ENCODE measurements at regions not wholly inside any gene's neighbourhood (a gene's known extent, or its start where the extent isn't known, plus 50 kb on each side); places are given as distances from the start of the nearest gene placed in this dataset.

GRCh38 chr3:72580246-72580756 lies 267.9 kb downstream of the SHQ1 start:
- Histone ChIP-seq H3K27me3 (ENCODE audit: control insufficient read depth in 3 of 3, insufficient read depth in 3 of 3, low read length in 2 of 3) (no peaks in the 10 kb centered on the region), H3K27ac (ENCODE audit: low read depth in 1 of 2, low read length in 1 of 2) (no peak overlapping the region), H3K9me3 (ENCODE audit: control insufficient read depth in 4 of 4, insufficient read depth in 3 of 4, low read length in 3 of 4) (no peaks in the 10 kb centered on the region), H3K4me1 (ENCODE audit: control insufficient read depth in 5 of 5, insufficient read depth in 5 of 5, low read length in 5 of 5) (peaks cover 0 to 10% (median 0%) of the 10 kb centered on the region in 5 donors), H3K9ac (ENCODE audit: insufficient read depth in 1 of 2, low read length in 2 of 2) (no peak overlapping the region), H3K36me3 (ENCODE audit: control insufficient read depth in 4 of 4, insufficient read depth in 4 of 4, low read length in 4 of 4) (no peaks in the 10 kb centered on the region), H3K4me3 (no peak overlapping the region)
- TF ChIP-seq CTCF (IDR thresholded peaks at IDR 0.05; ENCODE audit: control extremely low read depth, extremely low read depth), result no peak
- ATAC-seq (ENCODE audit: insufficient read depth, low FRiP score), result no peak
- 60 to 70% methylated on average over 4 of the region's 4 CpGs for WGBS, 2 donors
- DNase-seq, result no peak

- H3K27ac ChIP-seq (ENCODE audit: low read depth in 1 of 2, low read length in 1 of 2), result no peak overlapping the region
- no peak for TF ChIP-seq CTCF (IDR thresholded peaks at IDR 0.05; ENCODE audit: control extremely low read depth, extremely low read depth)
- no peaks in the 10 kb centered on the region for H3K27me3 ChIP-seq (ENCODE audit: control insufficient read depth in 3 of 3, insufficient read depth in 3 of 3, low read length in 2 of 3)
- no peaks in the 10 kb centered on the region for H3K36me3 ChIP-seq (ENCODE audit: control insufficient read depth in 4 of 4, insufficient read depth in 4 of 4, low read length in 4 of 4)
- no peak for ATAC-seq (ENCODE audit: insufficient read depth, low FRiP score)
- H3K9ac ChIP-seq (ENCODE audit: insufficient read depth in 1 of 2, low read length in 2 of 2), result no peak overlapping the region
- no peaks in the 10 kb centered on the region for H3K9me3 ChIP-seq (ENCODE audit: control insufficient read depth in 4 of 4, insufficient read depth in 3 of 4, low read length in 3 of 4)
- no peak for DNase-seq
- WGBS, 2 donors, result 90 to 95% methylated on average over 11 of the region's 11 CpGs
- H3K4me3 ChIP-seq, result no peak overlapping the region
- H3K4me1 ChIP-seq (ENCODE audit: control insufficient read depth in 5 of 5, insufficient read depth in 5 of 5, low read length in 5 of 5), result peaks cover 0 to 10% (median 0%) of the 10 kb centered on the region in 5 donors
Measured at GRCh38 chr3:72579581-72580245, 268.5 kb downstream of the SHQ1 start.

GRCh38 chr3:72579191-72579580 lies 269.1 kb downstream of the SHQ1 start:
- no peak overlapping the region for H3K27ac ChIP-seq (ENCODE audit: low read depth in 1 of 2, low read length in 1 of 2)
- no peak overlapping the region for H3K4me3 ChIP-seq
- DNase-seq, result no peak
- TF ChIP-seq CTCF (IDR thresholded peaks at IDR 0.05; ENCODE audit: control extremely low read depth, extremely low read depth), result no peak
- H3K36me3 ChIP-seq (ENCODE audit: control insufficient read depth in 4 of 4, insufficient read depth in 4 of 4, low read length in 4 of 4), result no peaks in the 10 kb centered on the region
- 75 to 86% methylated on average over 3 of the region's 3 CpGs for WGBS, 2 donors
- no peak for ATAC-seq (ENCODE audit: insufficient read depth, low FRiP score)
- H3K9me3 ChIP-seq (ENCODE audit: control insufficient read depth in 4 of 4, insufficient read depth in 3 of 4, low read length in 3 of 4), result no peaks in the 10 kb centered on the region
- no peak overlapping the region for H3K9ac ChIP-seq (ENCODE audit: insufficient read depth in 1 of 2, low read length in 2 of 2)
- no peaks in the 10 kb centered on the region for H3K27me3 ChIP-seq (ENCODE audit: control insufficient read depth in 3 of 3, insufficient read depth in 3 of 3, low read length in 2 of 3)
- H3K4me1 ChIP-seq (ENCODE audit: control insufficient read depth in 5 of 5, insufficient read depth in 5 of 5, low read length in 5 of 5), result peaks cover 0 to 10% (median 0%) of the 10 kb centered on the region in 5 donors
